ENCODE measurements at regions not wholly inside any gene's neighbourhood (a gene's known extent, or its start where the extent isn't known, plus 50 kb on each side); places are given as distances from the start of the nearest gene placed in this dataset.
"Not testable (repeated sequence)": the region's sequence is repeated elsewhere in the genome, so short reads cannot be mapped to it uniquely, and the experiment has no call there.

GRCh38 chr4:74505355-74505978 is 60.5 kb downstream of the AREG start:
- not testable (repeated sequence) for DNase-seq

DNA sequence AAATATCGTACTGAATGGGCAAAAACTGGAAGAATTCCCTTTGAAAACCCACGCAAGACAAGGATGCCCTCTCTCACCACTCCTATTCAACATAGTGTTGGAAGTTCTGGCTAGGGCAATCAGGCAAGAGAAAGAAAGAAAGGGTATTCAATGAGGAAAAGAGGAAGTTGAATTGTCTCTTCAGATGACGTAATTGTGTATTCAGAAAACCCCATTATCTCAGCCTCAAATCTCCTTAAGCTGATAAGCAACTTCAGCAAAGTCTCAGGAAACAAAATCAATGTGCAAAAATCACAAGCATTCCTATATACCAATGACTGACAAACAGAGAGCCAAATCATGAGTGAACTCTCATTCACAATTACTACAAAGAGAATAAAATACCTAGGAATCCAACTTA is 64.4 kb downstream of the AREG start:
- DNase-seq, result not testable (repeated sequence)

DNA sequence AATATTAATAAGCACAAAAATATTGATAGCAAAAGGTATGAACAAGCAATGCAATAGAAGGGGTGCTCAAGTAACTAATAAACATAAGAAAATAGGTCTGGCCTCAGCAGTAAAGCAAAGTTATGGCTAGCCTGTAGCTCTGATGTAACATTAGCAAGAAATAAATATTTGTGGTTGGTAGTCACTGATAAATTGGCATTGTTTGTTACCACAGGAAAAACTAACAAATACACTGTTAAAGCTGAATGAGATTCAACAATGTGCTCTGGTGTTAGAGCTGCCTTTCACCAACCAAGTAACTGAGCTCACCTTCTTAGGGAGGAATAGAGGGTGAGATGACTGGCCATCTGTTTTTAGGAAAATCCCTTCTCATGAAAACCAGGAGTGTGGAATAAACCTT is 71.4 kb downstream of the AREG start:
- no peak for DNase-seq

DNA sequence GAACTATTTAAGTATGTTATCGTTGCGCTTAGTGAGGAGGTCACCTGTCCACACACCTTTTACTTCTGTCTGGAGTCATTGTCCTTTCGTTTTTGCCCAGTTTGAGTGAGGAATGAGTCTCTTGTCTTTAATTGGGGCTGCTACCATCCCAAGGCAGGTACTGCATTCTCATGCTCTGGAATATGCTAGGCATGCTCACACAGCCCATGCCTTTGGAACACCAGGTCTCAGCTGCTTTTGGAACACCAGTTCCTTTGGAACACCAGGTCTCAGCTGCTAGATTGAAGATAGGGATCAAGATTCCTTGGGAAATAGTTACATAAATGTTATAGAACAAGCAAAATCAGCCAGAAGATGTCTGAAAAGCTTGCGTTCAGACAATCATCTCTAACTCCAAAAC is 73.1 kb downstream of the AREG start:
- no peak for DNase-seq

- no peak for DNase-seq
These were observed 77.5 kb downstream of the AREG start for GRCh38 chr4:74522251-74522991.

DNA sequence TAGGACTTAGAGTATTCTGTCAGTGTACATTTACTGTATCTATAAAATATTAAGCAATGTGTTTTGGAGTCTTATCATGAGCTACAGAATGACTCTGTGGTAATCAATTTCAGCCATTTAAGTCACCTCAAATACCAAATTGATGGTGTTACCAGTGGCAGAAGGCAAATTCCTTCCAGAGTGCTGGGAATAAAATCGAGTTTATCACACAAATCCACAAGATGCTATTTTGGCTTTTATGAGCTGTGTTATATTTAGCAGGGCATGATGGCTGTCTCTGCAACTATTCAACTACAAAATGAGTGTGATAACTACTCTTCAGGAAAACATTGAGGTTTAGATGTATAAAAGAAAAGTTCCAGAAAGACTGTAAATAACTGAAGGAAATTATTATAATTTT is 78.2 kb downstream of the AREG start:
- no peak for DNase-seq

- DNase-seq, result no peak
These were observed 80.0 kb downstream of the AREG start for GRCh38 chr4:74524985-74525384.

DNA sequence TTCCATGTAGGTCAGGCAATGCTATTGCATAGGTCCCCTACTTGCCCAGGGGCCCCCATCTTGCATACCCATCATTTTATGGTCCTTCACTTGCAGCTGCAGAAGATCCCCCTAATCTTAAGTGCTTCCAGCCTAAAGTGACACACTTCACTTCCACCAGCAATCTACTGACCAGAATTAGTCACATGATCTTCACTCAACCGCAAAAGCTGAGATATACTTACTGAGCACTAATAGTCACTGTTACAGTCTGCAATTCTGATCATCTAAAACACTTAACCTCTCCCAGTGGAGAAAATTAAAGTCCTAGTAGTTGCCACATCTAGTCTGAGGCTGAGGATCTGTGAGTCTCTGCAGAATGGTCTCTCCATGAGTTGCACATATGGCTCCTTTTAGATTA is 82.1 kb downstream of the AREG start:
- no peak for DNase-seq

DNA sequence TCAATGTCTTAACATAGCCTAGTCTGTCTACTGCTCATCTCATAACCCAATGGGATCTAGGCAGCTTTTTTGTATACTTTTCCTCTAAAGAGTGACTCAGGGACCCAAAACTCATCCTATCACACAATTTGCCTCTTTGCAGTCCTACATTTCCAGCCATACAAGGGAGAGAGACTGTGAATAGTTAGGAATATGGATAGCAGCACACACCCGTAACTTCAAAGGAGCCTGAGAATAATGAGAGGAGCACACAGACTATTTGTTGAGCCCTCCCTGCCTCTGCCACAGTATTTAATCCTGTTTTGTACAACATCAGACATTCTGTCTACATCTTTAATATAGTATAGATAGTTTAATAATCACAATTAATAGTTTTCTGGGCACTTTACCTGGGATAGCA is 83.2 kb downstream of the AREG start:
- no peak for DNase-seq

DNA sequence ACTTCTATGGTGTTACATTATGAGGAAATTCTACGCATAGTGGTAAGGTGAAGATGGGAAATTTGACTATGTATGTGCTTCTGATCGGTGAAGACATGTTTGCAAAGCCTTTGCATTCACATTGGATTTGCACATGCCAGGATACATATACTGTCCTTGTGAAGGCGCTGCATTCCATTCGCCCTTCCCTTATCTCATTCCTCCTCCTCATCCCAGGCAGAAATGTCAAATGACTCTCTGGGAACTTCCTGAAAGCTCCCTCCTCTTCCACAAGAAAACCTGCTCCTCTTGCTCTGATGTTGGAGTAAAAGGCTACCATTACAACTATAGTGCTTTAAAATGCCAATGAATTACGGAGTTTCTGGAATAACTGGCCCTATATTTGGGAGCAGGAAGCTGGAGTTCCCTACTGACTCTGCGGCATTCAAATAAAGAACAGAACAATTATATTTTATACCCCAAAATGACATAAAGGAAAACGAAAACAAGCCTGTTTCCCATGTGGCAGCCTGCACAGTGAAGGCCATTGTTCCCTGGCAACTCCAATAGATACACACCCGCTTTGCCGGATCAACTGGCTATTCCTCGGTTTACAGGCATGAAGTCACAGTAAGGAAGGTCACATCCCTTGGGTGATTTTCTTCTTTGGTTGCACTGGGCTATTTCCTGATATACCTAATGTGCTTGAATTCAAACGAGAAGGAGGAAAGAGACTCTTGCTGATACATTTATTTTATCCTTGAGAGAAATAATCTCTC is 84.5 kb downstream of the AREG start:
- DNase-seq, result no peak

- peak; percentile 69 for DNase-seq
These were observed 87.2 kb downstream of the AREG start for GRCh38 chr4:74531963-74532794.

- DNase-seq, result no peak
These were observed 89.2 kb downstream of the AREG start for GRCh38 chr4:74534121-74534520.

DNA sequence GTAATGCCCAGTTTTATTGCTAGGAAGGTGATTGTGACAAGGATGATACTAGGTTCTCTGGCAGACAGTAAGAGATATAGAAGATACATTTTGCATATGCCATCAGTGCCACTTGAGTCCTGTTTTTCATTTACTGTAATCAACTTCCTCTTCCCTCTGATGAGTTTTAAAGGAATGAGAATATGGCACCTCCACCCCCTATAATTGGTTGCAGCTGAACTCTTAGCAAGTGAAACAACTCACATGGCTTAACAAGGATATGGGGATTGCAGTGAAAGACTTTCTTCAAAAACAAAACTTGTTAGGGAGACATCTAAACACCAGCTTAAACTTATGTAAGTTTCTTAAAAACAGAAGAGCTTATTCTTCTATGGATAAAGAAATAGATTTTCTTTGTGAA is 90.0 kb downstream of the AREG start:
- no peak for DNase-seq

DNA sequence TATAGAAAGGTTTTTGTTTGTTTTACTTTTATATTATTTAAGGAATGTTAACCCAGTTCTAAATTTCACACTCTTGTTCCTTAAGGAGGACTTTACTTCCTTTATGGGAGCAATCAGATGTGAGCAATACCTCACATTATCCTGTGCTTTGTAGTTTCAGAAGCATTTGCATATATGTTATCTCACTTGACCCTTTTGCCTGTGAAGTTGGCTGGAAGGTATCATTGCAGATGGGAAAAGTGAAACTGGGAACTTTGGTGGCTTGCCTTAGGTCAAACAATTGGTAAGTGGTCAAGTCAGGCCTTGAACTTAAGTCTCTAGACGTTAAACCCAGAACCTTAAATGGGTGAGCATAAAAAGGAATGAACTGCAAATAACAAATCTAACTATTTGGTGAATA is 90.6 kb downstream of the AREG start:
- DNase-seq, result no peak

DNA sequence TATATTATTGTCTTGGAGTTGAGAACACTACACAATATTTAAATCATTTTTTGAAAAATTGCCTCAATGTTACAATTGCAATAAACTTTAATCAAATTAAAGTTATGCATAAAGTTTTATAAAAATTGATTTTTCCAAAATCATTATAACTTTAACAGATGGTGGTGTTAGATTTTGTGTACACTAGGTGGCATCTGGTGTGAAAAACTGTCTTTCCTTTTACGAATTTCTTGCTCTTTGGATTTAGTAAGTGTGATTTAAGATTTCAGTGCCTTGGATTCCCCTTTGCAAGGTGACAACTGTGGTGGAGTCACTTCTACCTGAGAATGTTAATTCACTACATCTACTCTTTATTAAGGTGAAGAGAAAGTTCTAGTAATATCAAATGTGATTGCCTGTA is 91.6 kb downstream of the AREG start:
- no peak for DNase-seq

- no peak for DNase-seq
These were observed 92.5 kb downstream of the AREG start for GRCh38 chr4:74537459-74537858.

GRCh38 chr4:74539044-74539790 is 94.3 kb downstream of the AREG start:
- DNase-seq, result no peak

- DNase-seq, result no peak
These were observed 95.3 kb downstream of the AREG start for GRCh38 chr4:74540193-74540592.

- no peak for DNase-seq
These were observed 96.7 kb downstream of the AREG start for GRCh38 chr4:74541667-74542066.

DNA sequence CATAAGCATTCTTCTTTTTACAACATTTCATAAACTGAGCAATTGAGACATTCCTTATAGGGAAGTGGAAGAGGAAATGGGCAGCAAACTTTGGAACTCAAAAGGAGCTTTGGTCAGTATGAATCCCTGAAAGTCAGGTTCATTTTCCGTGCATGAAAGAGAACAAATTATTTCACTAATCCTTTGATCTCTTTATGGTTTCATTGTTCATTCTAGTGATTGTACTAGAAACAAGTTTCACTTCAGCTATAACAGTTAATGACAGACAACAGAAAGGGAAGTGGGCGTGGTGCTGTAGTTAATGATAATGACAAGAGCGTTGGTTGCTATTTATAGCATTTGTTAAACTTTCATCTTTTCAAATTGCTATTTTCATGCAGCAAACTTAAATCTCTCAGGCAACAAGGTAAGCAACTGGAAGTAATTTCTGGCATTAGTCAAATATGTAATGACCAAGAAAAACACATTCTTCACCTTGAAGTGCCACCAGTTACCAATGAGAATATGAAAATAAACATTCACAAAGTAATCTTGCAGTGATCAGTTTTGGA is 98.4 kb downstream of the AREG start:
- DNase-seq, result no peak

DNA sequence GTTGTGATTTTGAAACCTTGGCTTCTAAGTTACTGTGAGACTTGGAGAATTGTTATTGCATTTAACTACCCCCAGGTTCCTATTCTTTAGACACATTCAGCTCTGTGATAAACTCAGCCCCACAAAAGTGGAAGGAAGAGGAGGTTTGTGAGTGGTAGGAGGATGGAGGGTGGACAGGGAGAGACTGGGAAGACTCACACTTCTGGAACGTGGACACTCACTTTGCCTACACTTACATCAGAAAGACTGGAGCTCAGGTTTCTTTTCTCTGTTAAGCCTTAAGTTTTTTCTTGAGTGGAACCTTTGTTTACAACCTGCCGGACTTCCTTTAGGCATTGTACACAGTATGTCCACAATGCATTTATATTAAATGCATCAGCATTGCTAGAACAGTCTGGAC is 99.0 kb downstream of the AREG start:
- DNase-seq, result no peak

Measured in amniotic stem cell (primary cell).